Cardiac muscle cell (in vitro differentiated cells and primary cell): ENCODE measurements at regions not wholly inside any gene's neighbourhood (a gene's known extent, or its start where the extent isn't known, plus 50 kb on each side); places are given as distances from the start of the nearest gene placed in this dataset.

Experiments
- DNase-seq, 2 donors: peaks; one replicate each; pipeline versions ENCODE4 v3.0.0 to v3.0.0-alpha.2; 2010 to 2017; ENCODE audit warnings: low read depth in 1 of 2, low spot score in 1 of 2
- H3K27ac ChIP-seq: fragments of 200-600 bp; sonication (generic); 2 replicates; pipeline ENCODE4 v1.5.1; 2016
- H3K27me3 ChIP-seq: fragments of 200-600 bp; sonication (generic); 2 replicates; pipeline ENCODE4 v1.6.0; 2016; ENCODE audit warnings: control low read depth
- H3K36me3 ChIP-seq: fragments of 200-600 bp; sonication (generic); 2 replicates; pipeline ENCODE4 v1.5.1; 2016; ENCODE audit warnings: control low read depth
- H3K4me1 ChIP-seq: fragments of 200-600 bp; sonication (generic); 2 replicates; pipeline ENCODE4 v1.8.1; 2017; ENCODE audit warnings: low read depth, mild to moderate bottlenecking, mixed run types
- H3K4me3 ChIP-seq: fragments of 200-600 bp; sonication (generic); 2 replicates; pipeline ENCODE4 v1.5.1; 2016; ENCODE audit warnings: mild to moderate bottlenecking
- H3K9me3 ChIP-seq: fragments of 200-600 bp; sonication (generic); 2 replicates; pipeline ENCODE4 v1.5.1; 2017; ENCODE audit warnings: low read depth, mild to moderate bottlenecking, control low read depth
- CTCF ChIP-seq: IDR thresholded peaks from 2 replicates; pipeline ENCODE4 v1.5.1; 2012; ENCODE audit warnings: low read depth, mild to moderate bottlenecking, low read length

GRCh38 chr9:73775757-73776156, 624.1 kb downstream of the ANXA1 start:
- Histone ChIP-seq H3K9me3 (no peaks in the 10 kb centered on the region), H3K36me3 (no peaks in the 10 kb centered on the region), H3K4me1 (no peaks in the 10 kb centered on the region), H3K27ac (no peak overlapping the region), H3K27me3 (no peaks in the 10 kb centered on the region), H3K4me3 (no peak overlapping the region)
- no peak for DNase-seq
- TF ChIP-seq CTCF = no peak

DNA sequence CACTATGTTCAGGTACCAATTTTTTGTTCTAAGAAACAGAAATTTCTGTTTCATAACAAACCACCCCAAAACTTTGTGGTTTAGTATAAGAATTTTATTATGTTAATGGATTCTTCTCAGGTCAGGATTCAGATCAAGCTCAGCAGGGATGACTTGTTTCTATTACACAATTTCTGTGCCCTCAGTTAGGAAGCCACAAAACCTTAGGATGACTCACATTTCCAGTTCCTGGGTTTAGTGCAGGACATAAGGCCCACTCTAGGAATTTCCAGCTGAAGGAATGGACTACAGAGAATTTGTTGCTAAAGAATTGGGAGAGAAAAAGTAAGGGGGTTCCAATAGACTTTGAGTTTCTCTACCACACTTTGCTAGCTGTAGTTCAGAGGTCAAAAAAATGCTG, 629.3 kb downstream of the ANXA1 start:
- no peak for TF ChIP-seq CTCF
- no peak overlapping the region for H3K27ac ChIP-seq
- H3K9me3 ChIP-seq = no peaks in the 10 kb centered on the region
- no peak overlapping the region for H3K4me3 ChIP-seq
- no peaks in the 10 kb centered on the region for H3K36me3 ChIP-seq
- no peaks in the 10 kb centered on the region for H3K27me3 ChIP-seq
- peak in 1 of 2 donors; percentile 93 for DNase-seq
- no peaks in the 10 kb centered on the region for H3K4me1 ChIP-seq

- no peaks in the 10 kb centered on the region for H3K27me3 ChIP-seq
- DNase-seq = peak in 1 of 2 donors; percentile 74
- no peak overlapping the region for H3K27ac ChIP-seq
- no peaks in the 10 kb centered on the region for H3K4me1 ChIP-seq
- no peaks in the 10 kb centered on the region for H3K36me3 ChIP-seq
- no peak overlapping the region for H3K4me3 ChIP-seq
- no peak for TF ChIP-seq CTCF
- no peaks in the 10 kb centered on the region for H3K9me3 ChIP-seq
Observed at GRCh38 chr9:73782166-73782565, 630.5 kb downstream of the ANXA1 start.

- H3K9me3 ChIP-seq = no peaks in the 10 kb centered on the region
- no peak for TF ChIP-seq CTCF
- no peaks in the 10 kb centered on the region for H3K4me1 ChIP-seq
- no peaks in the 10 kb centered on the region for H3K36me3 ChIP-seq
- H3K4me3 ChIP-seq = no peak overlapping the region
- no peaks in the 10 kb centered on the region for H3K27me3 ChIP-seq
- DNase-seq = no peak
- no peak overlapping the region for H3K27ac ChIP-seq
Observed at GRCh38 chr9:73799446-73799845, 647.8 kb downstream of the ANXA1 start.

DNA sequence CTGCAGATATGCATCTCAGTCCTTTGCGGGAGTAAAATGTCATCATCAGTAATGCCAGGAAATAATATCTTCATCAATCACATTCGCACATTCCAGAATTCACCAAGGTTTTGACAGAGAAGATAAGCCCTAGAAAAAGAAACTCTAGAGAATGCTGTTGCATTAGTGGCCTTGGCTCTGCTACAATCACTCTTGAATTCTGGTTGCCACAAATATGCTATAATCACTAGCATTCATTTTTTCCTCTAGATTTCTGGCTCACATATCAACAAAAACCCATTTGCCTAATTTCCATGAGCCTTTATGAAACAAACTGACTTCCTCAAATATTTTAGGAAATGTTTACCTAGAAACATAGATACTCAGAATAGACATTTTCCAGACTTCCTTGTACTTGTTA, 653.4 kb downstream of the ANXA1 start:
- peak in 1 of 2 donors; percentile 82 for DNase-seq
- Histone ChIP-seq H3K4me1 (no peaks in the 10 kb centered on the region), H3K9me3 (no peaks in the 10 kb centered on the region), H3K27me3 (no peaks in the 10 kb centered on the region), H3K4me3 (no peak overlapping the region), H3K36me3 (no peaks in the 10 kb centered on the region), H3K27ac (no peak overlapping the region)
- TF ChIP-seq CTCF = no peak

GRCh38 chr9:73805853-73806458, 654.3 kb downstream of the ANXA1 start:
- no peaks in the 10 kb centered on the region for H3K9me3 ChIP-seq
- no peak for TF ChIP-seq CTCF
- H3K36me3 ChIP-seq = no peaks in the 10 kb centered on the region
- H3K4me1 ChIP-seq = no peaks in the 10 kb centered on the region
- H3K4me3 ChIP-seq = no peak overlapping the region
- no peak overlapping the region for H3K27ac ChIP-seq
- no peak for DNase-seq
- H3K27me3 ChIP-seq = no peaks in the 10 kb centered on the region
